Right atrium auricular region (tissue), 2 donors: ENCODE measurements at regions not wholly inside any gene's neighbourhood (a gene's known extent, or its start where the extent isn't known, plus 50 kb on each side); places are given as distances from the start of the nearest gene placed in this dataset.

ENCODE experiments used
- DNase-seq: peaks from one replicate; pipeline ENCODE4 v3.0.0-alpha.2; 2019; ENCODE audit warnings: low spot score
- H3K27ac ChIP-seq, 2 donors: fragments of 200-600 bp; sonication (generic); 1 replicate in 1 of 2; 2 replicates in 1 of 2; pipeline ENCODE4 v1.5.1; 2016 to 2019
- H3K27me3 ChIP-seq, 2 donors: fragments of 200-600 bp; sonication (generic); one replicate each; pipeline versions ENCODE4 v1.5.1 to v1.6.0; 2017 to 2019
- H3K36me3 ChIP-seq: fragments of 200-600 bp; sonication (generic); one replicate; pipeline ENCODE4 v1.5.1; 2016
- H3K4me1 ChIP-seq, 2 donors: fragments of 200-600 bp; sonication (generic); one replicate each; pipeline versions ENCODE4 v1.5.1 to v1.6.0; 2017 to 2019
- H3K4me3 ChIP-seq, 2 donors: fragments of 200-600 bp; sonication (generic); 1 replicate in 1 of 2; 2 replicates in 1 of 2; pipeline ENCODE4 v1.5.1; 2017 to 2019; ENCODE audit warnings: mild to moderate bottlenecking in 1 of 2, moderate library complexity in 1 of 2
- H3K9me3 ChIP-seq, 2 donors: fragments of 200-600 bp; sonication (generic); one replicate each; pipeline ENCODE4 v1.5.1; 2019
- CTCF ChIP-seq, 2 donors: fragments of 200-600 bp; sonication (generic); IDR thresholded peaks; one replicate each; pipeline ENCODE4 v1.5.1; 2019; ENCODE audit warnings: antibody characterized with exemption in 2 of 2

GRCh38 chr3:115475178-115476041 lies 147.9 kb upstream of the GAP43 start:
- no peak overlapping the region for H3K27ac ChIP-seq
- no peak for TF ChIP-seq CTCF (IDR thresholded peaks at IDR 0.05)
- no peak overlapping the region for H3K4me3 ChIP-seq
- H3K27me3 ChIP-seq = no peaks in the 10 kb centered on the region
- no peak for DNase-seq
- no peaks in the 10 kb centered on the region for H3K36me3 ChIP-seq
- H3K4me1 ChIP-seq = no peaks in the 10 kb centered on the region
- H3K9me3 ChIP-seq = no peaks in the 10 kb centered on the region

- no peak overlapping the region for H3K4me3 ChIP-seq
- no peaks in the 10 kb centered on the region for H3K4me1 ChIP-seq
- DNase-seq = no peak
- H3K27ac ChIP-seq = no peak overlapping the region
- no peaks in the 10 kb centered on the region for H3K27me3 ChIP-seq
- TF ChIP-seq CTCF (IDR thresholded peaks at IDR 0.05) = no peak
- H3K36me3 ChIP-seq = no peaks in the 10 kb centered on the region
- H3K9me3 ChIP-seq = no peaks in the 10 kb centered on the region
These were observed 146.8 kb upstream of the GAP43 start for GRCh38 chr3:115476472-115476871.

- H3K9me3 ChIP-seq = no peaks in the 10 kb centered on the region
- H3K27me3 ChIP-seq = no peaks in the 10 kb centered on the region
- no peak overlapping the region for H3K4me3 ChIP-seq
- H3K36me3 ChIP-seq = no peaks in the 10 kb centered on the region
- DNase-seq = no peak
- no peaks in the 10 kb centered on the region for H3K4me1 ChIP-seq
- no peak overlapping the region for H3K27ac ChIP-seq
- no peak for TF ChIP-seq CTCF (IDR thresholded peaks at IDR 0.05)
These were observed 145.0 kb upstream of the GAP43 start for GRCh38 chr3:115478359-115478758.

GRCh38 chr3:115486880-115487279 lies 136.4 kb upstream of the GAP43 start:
- no peaks in the 10 kb centered on the region for H3K4me1 ChIP-seq
- no peaks in the 10 kb centered on the region for H3K36me3 ChIP-seq
- no peaks in the 10 kb centered on the region for H3K27me3 ChIP-seq
- no peak for DNase-seq
- H3K9me3 ChIP-seq = no peaks in the 10 kb centered on the region
- no peak overlapping the region for H3K27ac ChIP-seq
- no peak overlapping the region for H3K4me3 ChIP-seq
- no peak for TF ChIP-seq CTCF (IDR thresholded peaks at IDR 0.05)

GRCh38 chr3:115487968-115488367 lies 135.3 kb upstream of the GAP43 start:
- H3K9me3 ChIP-seq = no peaks in the 10 kb centered on the region
- no peak overlapping the region for H3K27ac ChIP-seq
- H3K27me3 ChIP-seq = no peaks in the 10 kb centered on the region
- TF ChIP-seq CTCF (IDR thresholded peaks at IDR 0.05) = no peak
- no peak overlapping the region for H3K4me3 ChIP-seq
- H3K4me1 ChIP-seq = no peaks in the 10 kb centered on the region
- DNase-seq = no peak
- no peaks in the 10 kb centered on the region for H3K36me3 ChIP-seq

GRCh38 chr3:115488409-115488808 lies 134.9 kb upstream of the GAP43 start:
- Histone ChIP-seq H3K4me3 (no peak overlapping the region), H3K9me3 (no peaks in the 10 kb centered on the region), H3K4me1 (no peaks in the 10 kb centered on the region), H3K36me3 (no peaks in the 10 kb centered on the region), H3K27me3 (no peaks in the 10 kb centered on the region), H3K27ac (no peak overlapping the region)
- no peak for TF ChIP-seq CTCF (IDR thresholded peaks at IDR 0.05)
- DNase-seq = no peak
